CD14-positive monocyte (primary cell): ENCODE measurements at regions not wholly inside any gene's neighbourhood (a gene's known extent, or its start where the extent isn't known, plus 50 kb on each side); places are given as distances from the start of the nearest gene placed in this dataset.

Experiments
- DNase-seq, 3 donors: peaks; one replicate each; pipeline ENCODE4 v3.0.0-alpha.2; 2011 to 2022
- H2AFZ ChIP-seq: 2 replicates; pipeline ENCODE4 v1.6.0; 2012; ENCODE audit warnings: mild to moderate bottlenecking, low read depth, low read length, inconsistent platforms; ENCODE audit not compliant: insufficient read depth, poor library complexity, severe bottlenecking
- H3K27ac ChIP-seq, 2 donors: 1 replicate in 1 of 2; 2 replicates in 1 of 2; pipeline ENCODE4 v1.5.1; 2012 to 2013; ENCODE audit warnings: low read length in 2 of 2, control low read depth in 1 of 2, inconsistent platforms in 1 of 2, low read depth in 1 of 2, mild to moderate bottlenecking in 1 of 2
- H3K27me3 ChIP-seq, 2 donors: one replicate each; pipeline versions ENCODE4 v1.6.0 to v1.6.1; 2011 to 2013; ENCODE audit warnings: low read length in 2 of 2; ENCODE audit not compliant: control insufficient read depth in 2 of 2, insufficient read depth in 2 of 2
- H3K36me3 ChIP-seq, 2 donors: replicated peaks in 1 of 2; 1 replicate in 1 of 2; 2 replicates in 1 of 2; pipeline versions ENCODE4 v1.5.1 to v1.6.1; 2012 to 2013; ENCODE audit warnings: low read length in 2 of 2, control low read depth in 1 of 2, inconsistent platforms in 1 of 2, mild to moderate bottlenecking in 1 of 2; ENCODE audit not compliant: insufficient read depth in 2 of 2, control insufficient read depth in 1 of 2
- H3K4me1 ChIP-seq, 2 donors: 1 replicate in 1 of 2; 2 replicates in 1 of 2; pipeline versions ENCODE4 v1.5.1 to v1.6.1; 2012 to 2013; ENCODE audit warnings: low read length in 2 of 2, control low read depth in 1 of 2, inconsistent platforms in 1 of 2, mild to moderate bottlenecking in 1 of 2, moderate library complexity in 1 of 2; ENCODE audit not compliant: insufficient read depth in 2 of 2, control insufficient read depth in 1 of 2
- H3K4me2 ChIP-seq: replicated peaks from 2 replicates; pipeline ENCODE3; 2012; ENCODE audit warnings: low read length, moderate library complexity, mild to moderate bottlenecking; ENCODE audit not compliant: poor library complexity, severe bottlenecking; ENCODE audit errors: extremely low read depth
- H3K4me3 ChIP-seq, 3 experiments: fragments of 200-600 bp in 1 of 3; sonication (generic) in 1 of 3; replicated peaks in 1 of 3; 1 replicate in 2 of 3; 2 replicates in 1 of 3; pipeline ENCODE4 v1.5.1; 2011 to 2013; ENCODE audit warnings: low read length in 3 of 3, mild to moderate bottlenecking in 3 of 3, control low read depth in 2 of 3, low read depth in 2 of 3, inconsistent platforms in 1 of 3, moderate library complexity in 1 of 3
- H3K79me2 ChIP-seq: 2 replicates; pipeline ENCODE4 v1.6.0; 2012; ENCODE audit warnings: mild to moderate bottlenecking, control low read depth, inconsistent platforms, low read length, moderate library complexity; ENCODE audit not compliant: insufficient read depth
- H3K9ac ChIP-seq: 2 replicates; pipeline ENCODE4 v1.6.0; 2017; ENCODE audit warnings: low read length, mild to moderate bottlenecking; ENCODE audit not compliant: insufficient read depth, poor library complexity, severe bottlenecking
- H3K9me3 ChIP-seq, 2 donors: replicated peaks in 1 of 2; 1 replicate in 1 of 2; 2 replicates in 1 of 2; pipeline versions ENCODE4 v1.5.1 to v1.6.1; 2012 to 2013; ENCODE audit warnings: low read length in 2 of 2, control low read depth in 1 of 2; ENCODE audit not compliant: control insufficient read depth in 1 of 2, insufficient read depth in 1 of 2
- H4K20me1 ChIP-seq: 2 replicates; pipeline ENCODE4 v1.6.0; 2012; ENCODE audit warnings: mild to moderate bottlenecking, low read length, control low read depth, moderate library complexity; ENCODE audit not compliant: insufficient read depth
- H3K27ac Mint-ChIP-seq, 7 donors: one replicate each; pipeline ENCODE4 v1.8.0; 2020; ENCODE audit warnings: mild to moderate bottlenecking in 7 of 7, mixed read lengths in 7 of 7, moderate library complexity in 6 of 7, inconsistent platforms in 2 of 7
- H3K27me3 Mint-ChIP-seq, 3 donors: one replicate each; pipeline ENCODE4 v1.8.0; 2021 to 2022; ENCODE audit warnings: low read depth in 3 of 3, mild to moderate bottlenecking in 3 of 3, mixed read lengths in 3 of 3, moderate library complexity in 3 of 3, inconsistent platforms in 1 of 3
- H3K36me3 Mint-ChIP-seq, 2 donors: one replicate each; pipeline ENCODE4 v1.8.0; 2020; ENCODE audit warnings: mixed read lengths in 2 of 2, inconsistent platforms in 1 of 2, mild to moderate bottlenecking in 1 of 2
- H3K4me1 Mint-ChIP-seq: one replicate; pipeline ENCODE4 v1.8.0; 2020; ENCODE audit warnings: mild to moderate bottlenecking, mixed read lengths
- H3K4me3 Mint-ChIP-seq, 2 donors: one replicate each; pipeline ENCODE4 v1.8.0; 2020; ENCODE audit warnings: mild to moderate bottlenecking in 2 of 2, mixed read lengths in 2 of 2, moderate library complexity in 1 of 2
- H3K9me3 Mint-ChIP-seq, 7 donors: one replicate each; pipeline ENCODE4 v1.8.0; 2020 to 2022; ENCODE audit warnings: mixed read lengths in 7 of 7, mild to moderate bottlenecking in 6 of 7, moderate library complexity in 6 of 7, inconsistent platforms in 2 of 7
- WGBS: methylation state at CpG from one replicate; pipeline ENCODE4 v1.1.5; 2013; ENCODE audit warnings: missing lambda C conversion rate; ENCODE audit not compliant: insufficient coverage; 5-methylcytosine and 5-hydroxymethylcytosine counted together
- intact Hi-C, 2 donors: fragments of 100-400 bp; cut with micrococcal nuclease; formaldehyde crosslinking; loops; one replicate each; pipeline versions ENCODE4 v1.15.0 to v1.15.1; 2023
- TF ChIP-seq, protein P1 (sequence below): fragments of 200-600 bp; IDR thresholded peaks from one replicate; pipeline ENCODE4 v1.8.0; 2022; ENCODE audit warnings: antibody characterized with exemption, mild to moderate bottlenecking

DNA sequence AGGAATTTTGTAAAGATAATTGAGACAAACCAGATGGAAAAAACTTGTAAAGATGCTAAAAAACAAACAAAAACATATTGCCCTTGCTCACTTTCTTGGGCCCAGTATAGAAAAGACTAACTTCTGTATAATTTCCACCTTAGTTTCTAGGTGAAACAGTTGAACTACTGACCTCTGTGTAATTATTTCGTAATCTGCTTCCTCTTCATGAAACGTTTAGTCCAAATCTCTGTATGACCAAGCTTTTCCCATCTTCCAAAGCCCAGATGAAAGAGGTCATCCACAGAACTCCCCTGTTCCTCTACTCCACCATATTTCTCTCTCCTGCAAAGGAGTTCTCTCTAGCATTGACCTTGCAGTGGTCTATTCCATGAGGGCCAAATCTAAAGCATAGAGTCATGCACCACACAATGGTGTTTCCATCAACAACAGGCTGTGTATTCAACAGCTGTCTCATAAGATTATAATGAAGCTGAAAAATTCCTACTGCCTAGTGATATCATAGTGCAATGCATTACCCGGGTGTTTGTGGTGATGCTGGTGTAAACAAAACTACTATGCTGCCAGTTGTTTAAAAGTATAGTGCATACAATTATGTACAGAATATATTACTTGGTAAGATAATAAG lies 647.6 kb downstream of the TNS3 start:
- Histone ChIP-seq H4K20me1 (no peaks in the 10 kb centered on the region), H3K36me3 (no peaks in the 10 kb centered on the region), H3K4me3 (no peak overlapping the region), H3K9me3 (no peaks in the 10 kb centered on the region), H3K9ac (no peak overlapping the region), H3K4me2 (no peak overlapping the region), H3K27me3 (no peaks in the 10 kb centered on the region), H3K4me1 (no peaks in the 10 kb centered on the region), H3K27ac (no peak overlapping the region), H3K79me2 (no peaks in the 10 kb centered on the region), H2AFZ (no peak overlapping the region)
- WGBS: 0% methylated on average over 1 of the region's 3 CpGs
- no peak for DNase-seq
- Mint-ChIP-seq H3K4me1 (no peaks in the 10 kb centered on the region), H3K9me3 (peaks cover 0 to 5% (median 0%) of the 10 kb centered on the region in 7 donors), H3K27me3 (peaks cover 0 to 3% (median 0%) of the 10 kb centered on the region in 3 donors), H3K27ac (no peak overlapping the region), H3K4me3 (no peak overlapping the region), H3K36me3 (no peaks in the 10 kb centered on the region)
- intact Hi-C loops: no loop called here
- TF ChIP-seq, protein P1, sequence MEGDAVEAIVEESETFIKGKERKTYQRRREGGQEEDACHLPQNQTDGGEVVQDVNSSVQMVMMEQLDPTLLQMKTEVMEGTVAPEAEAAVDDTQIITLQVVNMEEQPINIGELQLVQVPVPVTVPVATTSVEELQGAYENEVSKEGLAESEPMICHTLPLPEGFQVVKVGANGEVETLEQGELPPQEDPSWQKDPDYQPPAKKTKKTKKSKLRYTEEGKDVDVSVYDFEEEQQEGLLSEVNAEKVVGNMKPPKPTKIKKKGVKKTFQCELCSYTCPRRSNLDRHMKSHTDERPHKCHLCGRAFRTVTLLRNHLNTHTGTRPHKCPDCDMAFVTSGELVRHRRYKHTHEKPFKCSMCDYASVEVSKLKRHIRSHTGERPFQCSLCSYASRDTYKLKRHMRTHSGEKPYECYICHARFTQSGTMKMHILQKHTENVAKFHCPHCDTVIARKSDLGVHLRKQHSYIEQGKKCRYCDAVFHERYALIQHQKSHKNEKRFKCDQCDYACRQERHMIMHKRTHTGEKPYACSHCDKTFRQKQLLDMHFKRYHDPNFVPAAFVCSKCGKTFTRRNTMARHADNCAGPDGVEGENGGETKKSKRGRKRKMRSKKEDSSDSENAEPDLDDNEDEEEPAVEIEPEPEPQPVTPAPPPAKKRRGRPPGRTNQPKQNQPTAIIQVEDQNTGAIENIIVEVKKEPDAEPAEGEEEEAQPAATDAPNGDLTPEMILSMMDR: no peak

DNA sequence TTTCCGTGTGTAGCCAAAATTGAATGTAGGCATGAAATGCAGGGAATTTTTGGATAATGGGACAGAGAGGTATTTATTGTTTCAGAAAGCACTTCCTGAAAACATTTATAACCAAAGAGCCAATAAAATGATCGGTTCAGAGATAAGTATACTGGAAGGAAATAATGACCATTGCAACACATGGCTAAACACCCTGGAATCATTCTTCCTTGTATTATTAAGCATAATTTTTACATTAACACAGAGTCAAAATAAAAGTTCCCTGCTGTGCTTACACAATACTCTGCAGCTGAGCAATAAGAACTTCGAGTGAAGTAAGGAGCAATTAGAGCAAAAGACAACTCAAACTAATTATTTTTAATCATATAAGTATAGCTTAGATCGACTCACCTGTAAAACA lies 648.3 kb downstream of the TNS3 start:
- Mint-ChIP-seq H3K9me3 (peaks cover 0 to 5% (median 0%) of the 10 kb centered on the region in 7 donors), H3K27me3 (no peaks in the 10 kb centered on the region), H3K4me3 (no peak overlapping the region), H3K36me3 (no peaks in the 10 kb centered on the region), H3K27ac (no peak overlapping the region), H3K4me1 (no peaks in the 10 kb centered on the region)
- no peak overlapping the region for H3K4me3 ChIP-seq
- H2AFZ ChIP-seq: no peak overlapping the region
- no peaks in the 10 kb centered on the region for H3K79me2 ChIP-seq
- no peak for DNase-seq
- H3K9ac ChIP-seq: no peak overlapping the region
- intact Hi-C loops: no loop called here
- no peaks in the 10 kb centered on the region for H3K4me1 ChIP-seq
- H3K27ac ChIP-seq: no peak overlapping the region
- H3K4me2 ChIP-seq: no peak overlapping the region
- TF ChIP-seq, protein P1: no peak
- no peaks in the 10 kb centered on the region for H3K27me3 ChIP-seq
- no peaks in the 10 kb centered on the region for H3K9me3 ChIP-seq
- no peaks in the 10 kb centered on the region for H3K36me3 ChIP-seq
- WGBS: no CpG with 5 or more reads among the region's 4 CpGs
- H4K20me1 ChIP-seq: no peaks in the 10 kb centered on the region
